CMK (cell line): ENCODE measurements at regions not wholly inside any gene's neighbourhood (a gene's known extent, or its start where the extent isn't known, plus 50 kb on each side); places are given as distances from the start of the nearest gene placed in this dataset.
"Not testable (repeated sequence)": the region's sequence is repeated elsewhere in the genome, so short reads cannot be mapped to it uniquely, and the experiment has no call there.

Source experiments
- DNase-seq: peaks from one replicate; pipeline ENCODE4 v3.0.0-alpha.2; 2010; ENCODE audit warnings: low read depth

GRCh38 chr2:90226465-90227072, 1535.1 kb downstream of the RPIA start:
- DNase-seq = not testable (repeated sequence)

GRCh38 chr2:90231199-90231598, 1539.7 kb downstream of the RPIA start:
- DNase-seq = not testable (repeated sequence)

- DNase-seq = not testable (repeated sequence)
Measured at GRCh38 chr2:90235452-90235851, 1544.0 kb downstream of the RPIA start.

GRCh38 chr2:90237923-90238361, 1546.5 kb downstream of the RPIA start:
- DNase-seq = not testable (repeated sequence)

GRCh38 chr2:90238505-90239230, 1547.2 kb downstream of the RPIA start:
- DNase-seq = not testable (repeated sequence)

GRCh38 chr2:90239769-90240168, 1548.3 kb downstream of the RPIA start:
- DNase-seq = not testable (repeated sequence)

- DNase-seq = not testable (repeated sequence)
Measured at GRCh38 chr2:90244902-90245765, 1553.7 kb downstream of the RPIA start.

- not testable (repeated sequence) for DNase-seq
Measured at GRCh38 chr2:90248400-90248799, 1556.9 kb downstream of the RPIA start.

GRCh38 chr2:90250350-90250749, 1558.9 kb downstream of the RPIA start:
- not testable (repeated sequence) for DNase-seq

- not testable (repeated sequence) for DNase-seq
Measured at GRCh38 chr2:90251576-90251975, 1560.1 kb downstream of the RPIA start.

- not testable (repeated sequence) for DNase-seq
Measured at GRCh38 chr2:90253306-90253705, 1561.8 kb downstream of the RPIA start.

GRCh38 chr2:90266888-90267287, 1575.4 kb downstream of the RPIA start:
- not testable (repeated sequence) for DNase-seq

- not testable (repeated sequence) for DNase-seq
Measured at GRCh38 chr2:90287751-90288150, 1596.3 kb downstream of the RPIA start.

GRCh38 chr2:90288396-90288795, 1596.9 kb downstream of the RPIA start:
- not testable (repeated sequence) for DNase-seq

GRCh38 chr2:90289291-90289980, 1598.0 kb downstream of the RPIA start:
- DNase-seq = not testable (repeated sequence)

GRCh38 chr2:90290701-90291100, 1599.2 kb downstream of the RPIA start:
- not testable (repeated sequence) for DNase-seq

- DNase-seq = not testable (repeated sequence)
Measured at GRCh38 chr2:90291168-90291883, 1599.9 kb downstream of the RPIA start.

GRCh38 chr2:90291934-90292333, 1600.5 kb downstream of the RPIA start:
- DNase-seq = not testable (repeated sequence)

GRCh38 chr2:90292451-90292850, 1601.0 kb downstream of the RPIA start:
- not testable (repeated sequence) for DNase-seq

- DNase-seq = not testable (repeated sequence)
Measured at GRCh38 chr2:90293224-90293623, 1601.8 kb downstream of the RPIA start.

GRCh38 chr2:90293806-90294205, 1602.3 kb downstream of the RPIA start:
- not testable (repeated sequence) for DNase-seq
